Cardiac muscle cell (in vitro differentiated cells and primary cell): ENCODE measurements at regions not wholly inside any gene's neighbourhood (a gene's known extent, or its start where the extent isn't known, plus 50 kb on each side); places are given as distances from the start of the nearest gene placed in this dataset.
A peak's percentile ranks its signal among the peaks of the same experiment; 100 is the strongest.

Source experiments
- DNase-seq, 2 donors: peaks; one replicate each; pipeline versions ENCODE4 v3.0.0 to v3.0.0-alpha.2; 2010 to 2017; ENCODE audit warnings: low read depth in 1 of 2, low spot score in 1 of 2
- H3K27ac ChIP-seq: fragments of 200-600 bp; sonication (generic); 2 replicates; pipeline ENCODE4 v1.5.1; 2016
- H3K27me3 ChIP-seq: fragments of 200-600 bp; sonication (generic); 2 replicates; pipeline ENCODE4 v1.6.0; 2016; ENCODE audit warnings: control low read depth
- H3K36me3 ChIP-seq: fragments of 200-600 bp; sonication (generic); 2 replicates; pipeline ENCODE4 v1.5.1; 2016; ENCODE audit warnings: control low read depth
- H3K4me1 ChIP-seq: fragments of 200-600 bp; sonication (generic); 2 replicates; pipeline ENCODE4 v1.8.1; 2017; ENCODE audit warnings: low read depth, mild to moderate bottlenecking, mixed run types
- H3K4me3 ChIP-seq: fragments of 200-600 bp; sonication (generic); 2 replicates; pipeline ENCODE4 v1.5.1; 2016; ENCODE audit warnings: mild to moderate bottlenecking
- H3K9me3 ChIP-seq: fragments of 200-600 bp; sonication (generic); 2 replicates; pipeline ENCODE4 v1.5.1; 2017; ENCODE audit warnings: low read depth, mild to moderate bottlenecking, control low read depth
- TF ChIP-seq, protein P1 (sequence below): IDR thresholded peaks from 2 replicates; pipeline ENCODE4 v1.5.1; 2012; ENCODE audit warnings: low read depth, mild to moderate bottlenecking, low read length

DNA sequence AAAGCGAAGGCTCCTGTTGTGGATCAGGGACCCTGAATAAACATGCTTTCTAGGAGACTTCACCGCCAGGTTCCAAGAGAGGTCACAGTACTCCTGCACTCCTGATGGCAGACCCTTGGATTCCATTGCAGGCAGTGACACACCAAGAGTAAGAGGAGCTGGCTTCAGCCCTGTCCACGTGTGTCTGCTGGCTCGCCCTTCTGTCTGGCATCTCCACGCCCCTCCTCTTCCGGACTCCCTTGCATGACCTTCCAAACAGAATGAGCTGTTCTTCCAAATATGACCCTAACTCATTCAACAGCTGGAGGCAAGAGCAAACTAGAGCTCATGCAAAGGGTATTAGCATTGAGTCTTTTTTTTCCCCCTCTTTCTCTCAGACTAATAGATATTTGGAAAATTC lies 233.0 kb upstream of the PLEKHG7 start:
- Histone ChIP-seq H3K36me3 (no peaks in the 10 kb centered on the region), H3K9me3 (no peaks in the 10 kb centered on the region), H3K27ac (no peak overlapping the region), H3K4me3 (no peak overlapping the region), H3K27me3 (no peaks in the 10 kb centered on the region), H3K4me1 (peaks cover 42% of the 10 kb centered on the region)
- peak in 1 of 2 donors; percentile 31 for DNase-seq
- TF ChIP-seq, protein P1, sequence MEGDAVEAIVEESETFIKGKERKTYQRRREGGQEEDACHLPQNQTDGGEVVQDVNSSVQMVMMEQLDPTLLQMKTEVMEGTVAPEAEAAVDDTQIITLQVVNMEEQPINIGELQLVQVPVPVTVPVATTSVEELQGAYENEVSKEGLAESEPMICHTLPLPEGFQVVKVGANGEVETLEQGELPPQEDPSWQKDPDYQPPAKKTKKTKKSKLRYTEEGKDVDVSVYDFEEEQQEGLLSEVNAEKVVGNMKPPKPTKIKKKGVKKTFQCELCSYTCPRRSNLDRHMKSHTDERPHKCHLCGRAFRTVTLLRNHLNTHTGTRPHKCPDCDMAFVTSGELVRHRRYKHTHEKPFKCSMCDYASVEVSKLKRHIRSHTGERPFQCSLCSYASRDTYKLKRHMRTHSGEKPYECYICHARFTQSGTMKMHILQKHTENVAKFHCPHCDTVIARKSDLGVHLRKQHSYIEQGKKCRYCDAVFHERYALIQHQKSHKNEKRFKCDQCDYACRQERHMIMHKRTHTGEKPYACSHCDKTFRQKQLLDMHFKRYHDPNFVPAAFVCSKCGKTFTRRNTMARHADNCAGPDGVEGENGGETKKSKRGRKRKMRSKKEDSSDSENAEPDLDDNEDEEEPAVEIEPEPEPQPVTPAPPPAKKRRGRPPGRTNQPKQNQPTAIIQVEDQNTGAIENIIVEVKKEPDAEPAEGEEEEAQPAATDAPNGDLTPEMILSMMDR: no peak

DNA sequence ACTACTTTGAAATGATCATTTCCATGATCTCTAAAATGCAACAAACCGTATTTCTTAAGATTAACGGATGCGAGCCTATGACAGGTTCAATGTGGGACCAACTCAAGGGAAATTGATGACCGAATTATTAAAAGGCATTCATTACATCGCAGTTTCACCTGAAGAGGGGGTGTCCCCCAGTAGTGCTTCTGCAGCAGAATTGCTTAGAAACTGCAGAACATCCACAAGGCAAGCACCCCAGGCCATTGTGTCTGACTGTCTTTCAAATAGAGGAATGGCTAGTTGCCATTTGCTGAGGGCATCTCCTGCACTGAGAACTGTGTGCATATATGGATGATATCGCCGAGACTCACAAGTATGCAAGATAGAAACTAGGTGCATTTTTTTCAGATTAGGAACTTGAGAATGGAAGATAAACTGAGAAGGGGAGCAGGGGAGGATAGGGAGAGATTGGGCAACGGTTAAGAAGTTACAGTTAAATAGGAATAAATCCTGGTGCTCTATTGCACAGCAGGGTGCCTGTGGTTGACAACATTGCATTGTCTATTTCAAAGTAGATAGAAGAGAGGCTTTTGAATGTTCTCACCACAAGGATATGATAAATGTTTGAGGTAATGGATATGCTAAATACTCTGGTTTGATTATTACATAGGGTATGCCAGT lies 234.3 kb upstream of the PLEKHG7 start:
- H3K4me1 ChIP-seq: peaks cover 45% of the 10 kb centered on the region
- no peaks in the 10 kb centered on the region for H3K36me3 ChIP-seq
- TF ChIP-seq, protein P1: no peak
- H3K27me3 ChIP-seq: no peaks in the 10 kb centered on the region
- H3K4me3 ChIP-seq: no peak overlapping the region
- H3K27ac ChIP-seq: peak overlapping the region; percentile 65
- no peaks in the 10 kb centered on the region for H3K9me3 ChIP-seq
- no peak for DNase-seq

DNA sequence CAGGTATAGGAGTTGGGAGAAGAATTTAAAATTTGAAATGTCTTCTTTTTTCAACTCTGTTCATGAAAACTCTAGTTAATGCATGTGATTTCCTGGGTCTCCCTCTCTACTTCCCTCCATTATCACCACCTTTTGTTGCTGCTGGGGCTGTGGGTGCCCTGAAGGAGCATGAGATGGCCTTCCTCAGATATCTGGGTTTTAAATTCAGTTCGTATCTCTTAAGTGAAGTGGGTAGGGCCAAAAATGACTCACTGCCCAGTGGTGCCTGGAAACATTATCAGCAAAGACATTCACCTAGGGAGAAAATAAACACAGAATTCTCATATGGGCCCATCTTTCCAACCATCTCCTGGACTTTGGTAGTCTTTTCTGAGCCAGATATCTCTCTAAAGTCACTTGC lies 234.9 kb upstream of the PLEKHG7 start:
- Histone ChIP-seq H3K4me3 (no peak overlapping the region), H3K27ac (peak overlapping the region; percentile 65)

DNA sequence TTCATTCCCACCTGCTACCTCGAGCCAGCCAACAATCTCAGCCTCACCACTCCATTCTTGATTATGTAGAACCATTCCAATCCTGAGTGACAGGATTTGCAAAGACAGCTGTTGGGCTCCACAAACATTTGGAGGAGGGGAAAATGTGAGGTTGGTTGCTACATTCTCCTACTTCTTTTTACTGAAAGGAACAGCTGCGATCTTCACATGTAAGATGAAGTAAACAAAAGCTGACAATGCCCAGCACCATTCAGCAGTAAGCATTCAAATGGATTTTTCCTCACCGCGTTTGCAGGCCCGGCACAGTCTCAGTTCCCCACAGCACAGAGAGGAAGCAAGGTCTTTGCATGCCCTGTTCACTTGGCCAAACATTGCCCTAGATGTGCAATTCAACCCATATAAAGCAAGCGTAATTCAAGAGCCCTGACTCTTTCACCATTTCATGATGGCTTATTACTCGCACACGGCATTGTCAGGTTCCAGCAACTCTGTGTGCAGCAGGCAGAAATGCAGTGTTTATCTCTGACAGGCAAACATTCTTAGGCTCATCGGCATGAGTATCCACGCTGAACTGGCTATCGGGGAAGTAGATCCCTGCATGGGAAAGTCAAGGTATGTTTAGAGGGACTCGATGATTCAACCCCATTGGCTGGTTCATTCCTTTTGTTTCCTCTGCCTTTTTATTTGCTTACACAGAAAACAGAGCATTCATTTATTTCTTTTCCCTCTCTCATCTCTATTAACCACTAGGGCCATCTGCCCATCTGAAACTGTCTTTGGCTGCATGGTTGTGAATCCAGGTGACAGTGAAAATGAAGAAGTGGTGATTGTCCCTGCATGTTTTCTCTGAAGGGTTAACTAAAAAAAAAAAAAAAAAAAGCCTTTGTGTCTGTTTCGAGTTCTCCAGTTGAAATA lies 236.1 kb upstream of the PLEKHG7 start:
- H3K4me3 ChIP-seq: no peak overlapping the region
- H3K4me1 ChIP-seq: peaks cover 52% of the 10 kb centered on the region
- DNase-seq: peak in 1 of 2 donors; percentile 11
- H3K27me3 ChIP-seq: no peaks in the 10 kb centered on the region
- H3K27ac ChIP-seq: peak overlapping the region; percentile 36
- TF ChIP-seq, protein P1: no peak
- no peaks in the 10 kb centered on the region for H3K9me3 ChIP-seq
- no peaks in the 10 kb centered on the region for H3K36me3 ChIP-seq

More for the DNA sequence above, 234.9 kb upstream of the PLEKHG7 start:
- Histone ChIP-seq H3K9me3 (no peaks in the 10 kb centered on the region), H3K4me1 (peaks cover 45% of the 10 kb centered on the region), H3K36me3 (no peaks in the 10 kb centered on the region), H3K27me3 (no peaks in the 10 kb centered on the region)
- DNase-seq: no peak
- TF ChIP-seq, protein P1: no peak

DNA sequence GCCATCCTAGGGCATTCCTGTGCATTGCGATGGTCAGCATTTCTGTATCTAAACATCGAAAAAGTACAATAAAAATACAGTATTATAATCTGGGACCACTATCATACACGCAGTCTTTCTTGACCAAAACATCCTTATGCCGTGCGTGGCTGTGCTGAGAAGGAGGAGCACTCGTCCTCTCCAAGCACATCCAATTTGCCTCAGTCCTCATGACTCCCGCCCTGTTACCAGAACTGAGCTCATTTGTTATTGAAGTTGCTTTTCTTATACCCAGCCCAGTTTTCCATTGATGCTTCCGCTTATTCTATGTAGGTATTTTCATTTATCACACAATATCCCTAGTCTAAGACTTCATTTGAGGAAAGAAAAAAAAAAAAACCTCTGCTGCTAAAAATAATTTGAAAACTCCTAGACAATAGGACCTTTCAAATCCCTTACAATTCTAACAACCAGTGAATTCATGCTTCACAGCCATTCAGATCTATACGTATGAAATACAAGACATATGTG lies 236.9 kb upstream of the PLEKHG7 start:
- no peak for DNase-seq

More for the DNA sequence above, 236.9 kb upstream of the PLEKHG7 start:
- H3K9me3 ChIP-seq: no peaks in the 10 kb centered on the region
- H3K4me1 ChIP-seq: peaks cover 52% of the 10 kb centered on the region
- H3K27me3 ChIP-seq: no peaks in the 10 kb centered on the region
- H3K4me3 ChIP-seq: no peak overlapping the region
- H3K36me3 ChIP-seq: no peaks in the 10 kb centered on the region
- no peak overlapping the region for H3K27ac ChIP-seq
- TF ChIP-seq, protein P1: no peak
